Stomach (tissue), 8 donors: ENCODE measurements at regions not wholly inside any gene's neighbourhood (a gene's known extent, or its start where the extent isn't known, plus 50 kb on each side); places are given as distances from the start of the nearest gene placed in this dataset.
A peak's percentile ranks its signal among the peaks of the same experiment; 100 is the strongest.

ENCODE experiments used
- DNase-seq, 2 donors: peaks; one replicate each; pipeline versions ENCODE4 v3.0.0 to v3.0.0-alpha.2; 2013 to 2019
- H3K27ac ChIP-seq, 5 donors: fragments of 200-600 bp in 4 of 5; sonication (generic) in 4 of 5; one replicate each; pipeline ENCODE4 v1.5.1; 2013 to 2019; ENCODE audit warnings: mild to moderate bottlenecking in 1 of 5, moderate library complexity in 1 of 5
- H3K27me3 ChIP-seq, 3 donors: fragments of 200-600 bp; sonication (generic); one replicate each; pipeline ENCODE4 v1.5.1; 2017 to 2019; ENCODE audit warnings: mixed run types in 1 of 3
- H3K36me3 ChIP-seq, 4 donors: fragments of 200-600 bp; sonication (generic); 1 replicate in 3 of 4; 2 replicates in 1 of 4; pipeline ENCODE4 v1.5.1; 2016 to 2019
- H3K4me1 ChIP-seq, 4 donors: fragments of 200-600 bp; sonication (generic); one replicate each; pipeline ENCODE4 v1.5.1; 2016 to 2019
- H3K4me3 ChIP-seq, 4 donors: fragments of 200-600 bp; sonication (generic) in 3 of 4; one replicate each; pipeline ENCODE4 v1.5.1; 2016 to 2019; ENCODE audit warnings: mild to moderate bottlenecking in 1 of 4
- H3K9me3 ChIP-seq, 4 donors: fragments of 200-600 bp; sonication (generic); one replicate each; pipeline ENCODE4 v1.5.1; 2016 to 2019
- EP300 ChIP-seq: sonication (generic); formaldehyde crosslinking; IDR thresholded peaks from one replicate; pipeline ENCODE4 v1.6.1; 2017; ENCODE audit warnings: antibody characterized with exemption
- POLR2A ChIP-seq, 4 donors: fragments of 450-650 bp; IDR thresholded peaks; one replicate each; pipeline ENCODE4 v1.6.1; 2016; ENCODE audit warnings: antibody characterized with exemption in 4 of 4, control low read depth in 2 of 4, mild to moderate bottlenecking in 1 of 4, moderate library complexity in 1 of 4
- POLR2AphosphoS5 ChIP-seq, 3 donors: sonication (generic); formaldehyde crosslinking; IDR thresholded peaks; one replicate each; pipeline ENCODE4 v1.6.1; 2016; ENCODE audit warnings: antibody characterized with exemption in 3 of 3
- WGBS, 5 donors: extraction: QIAGEN DNeasy Blood & Tissue Kit in 3 of 5; methylation state at CpG; one replicate each; pipeline versions ENCODE4 v1.1.5 to v1.1.7; 2013 to 2018; 5-methylcytosine and 5-hydroxymethylcytosine counted together
- intact Hi-C: fragments of 100-400 bp; cut with DNase I; formaldehyde crosslinking; loops from one replicate; pipeline ENCODE4 v1.15.1; 2023; ENCODE audit warnings: low total_unique reads
- TF ChIP-seq, protein P1 (sequence below), 7 experiments: fragments of 450-650 bp in 4 of 7; fragments of 200-600 bp in 3 of 7; sonication (generic) in 3 of 7; IDR thresholded peaks; one replicate each; pipeline ENCODE4 v1.5.1; 2016 to 2019; ENCODE audit warnings: antibody characterized with exemption in 7 of 7, control low read depth in 2 of 7, mild to moderate bottlenecking in 1 of 7
- donor health status: healthy with polysubstance abuse.
- donor health status: Bipolar disorder and iron deficiency.
- donor health status: healthy.

GRCh38 chr2:216787851-216788540 is 71.9 kb downstream of the TNP1 start:
- H3K9me3 ChIP-seq: no peaks in the 10 kb centered on the region
- intact Hi-C loops: no loop called here
- H3K36me3 ChIP-seq: no peaks in the 10 kb centered on the region
- no peak overlapping the region for H3K4me3 ChIP-seq
- TF ChIP-seq POLR2A (IDR thresholded peaks at IDR 0.05) (no peak), POLR2AphosphoS5 (IDR thresholded peaks at IDR 0.05) (no peak), EP300 (no peak)
- TF ChIP-seq, protein P1, sequence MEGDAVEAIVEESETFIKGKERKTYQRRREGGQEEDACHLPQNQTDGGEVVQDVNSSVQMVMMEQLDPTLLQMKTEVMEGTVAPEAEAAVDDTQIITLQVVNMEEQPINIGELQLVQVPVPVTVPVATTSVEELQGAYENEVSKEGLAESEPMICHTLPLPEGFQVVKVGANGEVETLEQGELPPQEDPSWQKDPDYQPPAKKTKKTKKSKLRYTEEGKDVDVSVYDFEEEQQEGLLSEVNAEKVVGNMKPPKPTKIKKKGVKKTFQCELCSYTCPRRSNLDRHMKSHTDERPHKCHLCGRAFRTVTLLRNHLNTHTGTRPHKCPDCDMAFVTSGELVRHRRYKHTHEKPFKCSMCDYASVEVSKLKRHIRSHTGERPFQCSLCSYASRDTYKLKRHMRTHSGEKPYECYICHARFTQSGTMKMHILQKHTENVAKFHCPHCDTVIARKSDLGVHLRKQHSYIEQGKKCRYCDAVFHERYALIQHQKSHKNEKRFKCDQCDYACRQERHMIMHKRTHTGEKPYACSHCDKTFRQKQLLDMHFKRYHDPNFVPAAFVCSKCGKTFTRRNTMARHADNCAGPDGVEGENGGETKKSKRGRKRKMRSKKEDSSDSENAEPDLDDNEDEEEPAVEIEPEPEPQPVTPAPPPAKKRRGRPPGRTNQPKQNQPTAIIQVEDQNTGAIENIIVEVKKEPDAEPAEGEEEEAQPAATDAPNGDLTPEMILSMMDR (IDR thresholded peaks at IDR 0.05): no peak
- H3K27ac ChIP-seq: no peak overlapping the region
- WGBS, 5 donors: 74 to 87% (median 85%) methylated on average over 7 of the region's 7 CpGs
- H3K4me1 ChIP-seq: peaks cover 0 to 31% (median 21%) of the 10 kb centered on the region in 4 donors
- no peak for DNase-seq
- H3K27me3 ChIP-seq: no peaks in the 10 kb centered on the region

- 79 to 93% (median 92%) methylated on average over 9 of the region's 9 CpGs for WGBS, 5 donors
These were observed 73.2 kb downstream of the TNP1 start for GRCh38 chr2:216786676-216787075.

GRCh38 chr2:216784456-216784855 is 75.4 kb downstream of the TNP1 start:
- Histone ChIP-seq H3K9me3 (no peaks in the 10 kb centered on the region), H3K4me1 (peaks cover 0 to 14% (median 3%) of the 10 kb centered on the region in 4 donors), H3K36me3 (no peaks in the 10 kb centered on the region), H3K4me3 (no peak overlapping the region), H3K27me3 (no peaks in the 10 kb centered on the region), H3K27ac (no peak overlapping the region)
- intact Hi-C loops: no loop called here
- TF ChIP-seq POLR2AphosphoS5 (IDR thresholded peaks at IDR 0.05): no peak
- TF ChIP-seq POLR2A (IDR thresholded peaks at IDR 0.05): no peak
- no peak for TF ChIP-seq EP300
- TF ChIP-seq, protein P1 (IDR thresholded peaks at IDR 0.05): no peak
- DNase-seq: no peak
- 86 to 100% (median 91%) methylated on average over 3 of the region's 3 CpGs for WGBS, 5 donors

More at GRCh38 chr2:216786676-216787075, 73.2 kb downstream of the TNP1 start:
- Histone ChIP-seq H3K9me3 (no peaks in the 10 kb centered on the region), H3K27me3 (no peaks in the 10 kb centered on the region), H3K36me3 (no peaks in the 10 kb centered on the region), H3K4me3 (no peak overlapping the region), H3K27ac (no peak overlapping the region), H3K4me1 (peaks cover 0 to 18% (median 10%) of the 10 kb centered on the region in 4 donors)
- no peak for DNase-seq
- TF ChIP-seq, protein P1 (IDR thresholded peaks at IDR 0.05): no peak
- TF ChIP-seq EP300 (no peak), POLR2AphosphoS5 (IDR thresholded peaks at IDR 0.05) (no peak), POLR2A (IDR thresholded peaks at IDR 0.05) (no peak)
- intact Hi-C loops: no loop called here

DNA sequence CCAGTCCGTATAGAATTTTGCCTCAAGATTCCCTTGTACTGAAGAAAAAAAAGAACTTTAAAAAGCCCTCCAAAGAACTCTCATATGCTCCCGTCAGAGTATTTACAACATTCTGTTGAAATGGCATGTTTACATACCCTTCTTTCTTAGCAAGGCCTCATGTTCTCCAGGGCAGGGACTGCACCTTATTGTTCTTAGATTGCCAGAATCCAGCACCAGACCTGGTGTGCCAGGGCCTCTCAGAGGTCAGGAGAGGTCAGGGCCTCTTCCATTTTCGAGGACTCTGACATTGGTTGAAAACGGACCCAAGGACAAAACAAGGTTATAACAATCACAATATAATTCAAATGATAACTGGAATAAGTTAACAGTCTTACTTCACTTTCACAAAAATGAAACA is 78.2 kb downstream of the TNP1 start:
- TF ChIP-seq EP300 (no peak), POLR2A (IDR thresholded peaks at IDR 0.05) (no peak), POLR2AphosphoS5 (IDR thresholded peaks at IDR 0.05) (no peak)
- TF ChIP-seq, protein P1 (IDR thresholded peaks at IDR 0.05): no peak
- Histone ChIP-seq H3K27me3 (no peaks in the 10 kb centered on the region), H3K9me3 (no peaks in the 10 kb centered on the region), H3K36me3 (no peaks in the 10 kb centered on the region), H3K4me1 (peaks cover 0 to 5% (median under 1%) of the 10 kb centered on the region in 4 donors), H3K4me3 (no peak overlapping the region), H3K27ac (no peak overlapping the region)
- WGBS, 5 donors: 45 to 67% (median 64%) methylated on average over 4 of the region's 4 CpGs
- peak in 1 of 2 donors; percentile 38 for DNase-seq
- intact Hi-C loops: no loop called here
